HEK293 (cell line): ENCODE measurements at regions not wholly inside any gene's neighbourhood (a gene's known extent, or its start where the extent isn't known, plus 50 kb on each side); places are given as distances from the start of the nearest gene placed in this dataset.

Experiments
- CTCF ChIA-PET: fragments of 350-600 bp; formaldehyde crosslinking; extraction: SDS; loops from one replicate; lab custom pipeline; 2021; ENCODE audit warnings: antibody characterized with exemption; lab: Yijun Ruan, JAX
- POLR2A ChIA-PET: fragments of 300-600 bp; formaldehyde crosslinking; extraction: SDS; loops from one replicate; lab custom pipeline; 2020; ENCODE audit warnings: antibody characterized with exemption, inconsistent platforms; lab: Yijun Ruan, JAX
- H3K27ac ChIP-seq: fragments of 200-500 bp; sonication (Bioruptor generic); 2 replicates; pipeline ENCODE4 v1.5.1; 2014; ENCODE audit warnings: low read depth, low read length, control low read depth, inconsistent platforms; ENCODE audit errors: extremely low read depth
- H3K36me3 ChIP-seq, 2 experiments: fragments of 200-500 bp in 1 of 2; sonication (Bioruptor generic) in 1 of 2; 1 replicate in 1 of 2; 2 replicates in 1 of 2; pipeline ENCODE4 v1.5.1; 2014 to 2017; ENCODE audit warnings: inconsistent platforms in 2 of 2, low read length in 2 of 2; ENCODE audit not compliant: control insufficient read depth in 2 of 2, insufficient read depth in 1 of 2
- H3K4me1 ChIP-seq: fragments of 200-500 bp; sonication (Bioruptor generic); 2 replicates; pipeline ENCODE4 v1.5.1; 2014; ENCODE audit warnings: mild to moderate bottlenecking, low read length, inconsistent platforms; ENCODE audit not compliant: control insufficient read depth, insufficient read depth
- H3K4me3 ChIP-seq: 2 replicates; pipeline ENCODE4 v1.5.1; 2011; ENCODE audit warnings: low read depth, mild to moderate bottlenecking, control low read depth, low read length, moderate library complexity
- H3K9me3 ChIP-seq: fragments of 200-500 bp; sonication (Bioruptor generic); 2 replicates; pipeline ENCODE4 v1.5.1; 2014; ENCODE audit warnings: low read depth, low read length, inconsistent platforms; ENCODE audit not compliant: control insufficient read depth, insufficient read depth
- GLI4 ChIP-seq: fragments of 450-650 bp; formaldehyde crosslinking; IDR thresholded peaks from 2 replicates; pipeline ENCODE4 v1.5.1; 2016; ENCODE audit warnings: missing biosample characterization, missing genetic modification characterization
- GLIS1 ChIP-seq: fragments of 450-650 bp; formaldehyde crosslinking; IDR thresholded peaks from 2 replicates; pipeline ENCODE4 v1.5.1; 2016; ENCODE audit warnings: missing biosample characterization, missing genetic modification characterization
- HOXC10 ChIP-seq: sonication (generic); formaldehyde crosslinking; IDR thresholded peaks from 2 replicates; pipeline ENCODE4 v1.8.1; 2023; ENCODE audit warnings: mild to moderate bottlenecking, missing genetic modification reagents
- KLF1 ChIP-seq: fragments of 450-650 bp; formaldehyde crosslinking; IDR thresholded peaks from 2 replicates; pipeline ENCODE4 v1.5.1; 2016; ENCODE audit warnings: missing biosample characterization, missing genetic modification characterization
- KLF16 ChIP-seq: fragments of 450-650 bp; formaldehyde crosslinking; IDR thresholded peaks from 2 replicates; pipeline ENCODE4 v1.5.1; 2017; ENCODE audit warnings: missing biosample characterization, missing genetic modification characterization
- MEIS1 ChIP-seq: sonication (generic); formaldehyde crosslinking; IDR thresholded peaks from 2 replicates; pipeline ENCODE4 v1.8.1; 2022; ENCODE audit warnings: missing genetic modification reagents, mild to moderate bottlenecking, borderline replicate concordance
- ZFHX2 ChIP-seq: fragments of 450-650 bp; formaldehyde crosslinking; conservative IDR thresholded peaks from 2 replicates; pipeline ENCODE4 v1.5.1; 2016; ENCODE audit warnings: missing biosample characterization, missing genetic modification characterization
- ZNF114 ChIP-seq: fragments of 450-650 bp; formaldehyde crosslinking; IDR thresholded peaks from 2 replicates; pipeline ENCODE4 v1.5.0; 2017; ENCODE audit warnings: missing biosample characterization, missing genetic modification characterization
- ZNF169 ChIP-seq: fragments of 450-650 bp; formaldehyde crosslinking; IDR thresholded peaks from 2 replicates; pipeline ENCODE4 v1.5.1; 2016; ENCODE audit warnings: missing biosample characterization, missing genetic modification characterization
- ZNF292 ChIP-seq: fragments of 450-650 bp; formaldehyde crosslinking; IDR thresholded peaks from 2 replicates; pipeline ENCODE4 v1.5.1; 2016; ENCODE audit warnings: low read depth, missing biosample characterization, missing genetic modification characterization, borderline replicate concordance
- ZNF302 ChIP-seq: fragments of 450-650 bp; formaldehyde crosslinking; IDR thresholded peaks from 2 replicates; pipeline ENCODE4 v1.5.1; 2016; ENCODE audit warnings: missing biosample characterization, missing genetic modification characterization, low read depth
- ZNF521 ChIP-seq: fragments of 450-650 bp; formaldehyde crosslinking; IDR thresholded peaks from 2 replicates; pipeline ENCODE4 v1.5.1; 2017; ENCODE audit warnings: missing biosample characterization, mild to moderate bottlenecking, missing genetic modification characterization
- ZNF548 ChIP-seq: fragments of 450-650 bp; formaldehyde crosslinking; IDR thresholded peaks from 2 replicates; pipeline ENCODE4 v1.5.1; 2016; ENCODE audit warnings: missing biosample characterization, missing genetic modification characterization
- ZNF549 ChIP-seq: fragments of 450-650 bp; IDR thresholded peaks from 2 replicates; pipeline ENCODE4 v1.5.1; 2018; ENCODE audit warnings: missing biosample characterization, missing genetic modification characterization, mild to moderate bottlenecking, inconsistent platforms, moderate library complexity
- ZNF791 ChIP-seq: fragments of 450-650 bp; formaldehyde crosslinking; IDR thresholded peaks from 2 replicates; pipeline ENCODE4 v1.5.1; 2016; ENCODE audit warnings: missing biosample characterization, missing genetic modification characterization
- ZNF792 ChIP-seq: fragments of 450-650 bp; formaldehyde crosslinking; IDR thresholded peaks from 2 replicates; pipeline ENCODE4 v1.5.1; 2016; ENCODE audit warnings: missing biosample characterization, missing genetic modification characterization
- ZSCAN30 ChIP-seq: fragments of 450-650 bp; IDR thresholded peaks from 2 replicates; pipeline ENCODE4 v1.5.1; 2018; ENCODE audit warnings: missing biosample characterization, mild to moderate bottlenecking, missing genetic modification characterization, moderate library complexity
- TF ChIP-seq, protein P1 (sequence below): IDR thresholded peaks from 2 replicates; pipeline ENCODE4 v1.6.1; 2011; ENCODE audit warnings: mild to moderate bottlenecking, low read depth, low read length, borderline replicate concordance

DNA sequence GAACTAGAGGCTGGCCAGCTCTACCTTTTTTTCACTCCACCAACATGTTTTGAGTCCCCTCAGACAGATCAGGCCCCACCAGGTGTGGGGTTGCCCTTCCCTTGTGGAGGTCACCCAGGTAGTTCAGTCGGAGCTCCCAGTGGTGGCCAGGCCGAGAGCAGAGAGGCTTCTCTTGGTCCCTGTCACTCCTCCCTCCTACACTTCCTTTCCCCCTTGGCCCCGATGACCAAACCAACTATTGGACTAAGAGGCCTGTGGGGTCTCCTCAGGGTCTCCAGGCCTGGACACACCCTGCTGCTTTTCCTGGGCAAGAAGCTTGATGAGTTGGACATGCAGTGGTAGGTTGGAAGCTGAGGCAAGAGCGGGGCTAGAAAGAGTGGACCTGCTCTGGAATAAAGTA lies 174.8 kb downstream of the ZNF248 start (continued):
- no peak for TF ChIP-seq ZNF302 (tag by site-specific recombination)

DNA sequence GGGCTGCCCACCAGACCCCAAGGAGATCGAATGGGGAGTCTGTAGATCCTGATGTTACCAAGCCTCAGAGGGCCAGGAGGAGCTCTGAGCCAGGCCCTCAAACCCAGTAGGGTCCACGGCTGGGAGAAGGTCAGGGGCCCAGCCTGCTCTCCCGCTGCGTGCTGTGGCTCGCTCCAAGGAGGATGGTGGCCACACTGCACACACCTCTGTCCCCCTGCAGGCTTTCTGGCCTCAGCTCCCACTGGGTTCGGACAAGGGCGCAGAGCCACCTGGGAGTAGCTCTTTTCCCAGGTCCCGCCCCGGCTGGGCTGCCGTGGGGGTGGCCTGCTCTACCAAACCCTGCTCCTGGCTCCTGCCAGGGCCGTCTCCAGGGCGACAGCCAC lies 175.8 kb downstream of the ZNF248 start:
- H3K4me3 ChIP-seq, result no peak overlapping the region
- no peak overlapping the region for H3K27ac ChIP-seq
- CTCF ChIA-PET, result no interaction called here
- H3K9me3 ChIP-seq, result no peaks in the 10 kb centered on the region
- H3K4me1 ChIP-seq, result no peaks in the 10 kb centered on the region
- POLR2A ChIA-PET, result no interaction called here
- TF ChIP-seq ZNF169 (tag by site-specific recombination) (no peak), KLF1 (tag by site-specific recombination) (no peak)
- no peaks in the 10 kb centered on the region for H3K36me3 ChIP-seq

DNA sequence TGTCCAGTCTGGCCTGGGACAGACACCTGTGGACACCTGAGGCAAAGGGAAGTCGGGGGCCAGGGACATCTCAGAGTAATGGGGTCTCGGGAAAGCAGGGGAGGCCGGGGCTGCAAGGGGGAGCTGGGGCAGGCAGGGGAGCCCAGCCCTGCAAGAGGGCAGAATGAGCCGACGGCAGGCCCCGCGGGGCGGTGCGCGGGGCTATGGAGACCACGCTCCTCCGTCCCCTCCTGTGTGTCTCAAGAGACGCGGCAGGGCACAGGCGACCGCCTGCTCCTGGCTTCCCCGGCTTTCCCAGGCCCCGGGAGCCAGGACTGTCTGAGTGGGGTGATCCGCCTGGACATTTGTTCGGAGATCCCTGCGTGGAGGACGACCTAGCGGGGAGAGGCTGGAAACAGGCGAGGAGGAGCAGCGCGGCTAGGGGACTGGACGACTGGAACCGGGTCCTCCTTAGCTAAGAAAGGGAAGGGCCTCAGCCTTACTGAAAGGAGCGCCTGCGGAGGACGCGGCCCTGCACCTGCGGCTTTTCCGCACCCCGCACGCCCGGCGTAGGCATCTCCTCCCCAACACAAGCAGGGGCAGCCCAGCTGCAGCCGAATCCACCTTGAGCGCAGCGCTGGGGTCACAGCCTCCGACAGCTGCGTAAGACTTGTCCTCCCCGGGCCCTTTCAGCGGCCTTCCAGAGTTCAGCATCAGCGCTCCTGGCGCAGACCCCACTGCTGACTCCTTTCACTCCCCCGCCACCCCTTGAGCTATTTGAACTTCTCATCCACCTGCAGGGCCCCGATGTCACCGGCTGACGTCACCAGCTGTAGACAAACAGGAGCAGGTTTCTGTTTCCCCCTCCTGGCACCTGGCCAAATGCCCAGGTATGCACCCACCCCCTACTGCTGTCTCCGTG lies 176.4 kb downstream of the ZNF248 start:
- no peak for TF ChIP-seq ZNF548 (tag by site-specific recombination)
- TF ChIP-seq, protein P1, sequence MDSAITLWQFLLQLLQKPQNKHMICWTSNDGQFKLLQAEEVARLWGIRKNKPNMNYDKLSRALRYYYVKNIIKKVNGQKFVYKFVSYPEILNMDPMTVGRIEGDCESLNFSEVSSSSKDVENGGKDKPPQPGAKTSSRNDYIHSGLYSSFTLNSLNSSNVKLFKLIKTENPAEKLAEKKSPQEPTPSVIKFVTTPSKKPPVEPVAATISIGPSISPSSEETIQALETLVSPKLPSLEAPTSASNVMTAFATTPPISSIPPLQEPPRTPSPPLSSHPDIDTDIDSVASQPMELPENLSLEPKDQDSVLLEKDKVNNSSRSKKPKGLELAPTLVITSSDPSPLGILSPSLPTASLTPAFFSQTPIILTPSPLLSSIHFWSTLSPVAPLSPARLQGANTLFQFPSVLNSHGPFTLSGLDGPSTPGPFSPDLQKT, result no peak
- TF ChIP-seq ZNF791, result no peak
- TF ChIP-seq HOXC10, result no peak
- no peaks in the 10 kb centered on the region for H3K36me3 ChIP-seq
- H3K4me1 ChIP-seq, result no peaks in the 10 kb centered on the region
- POLR2A ChIA-PET, result no interaction called here
- H3K27ac ChIP-seq, result no peak overlapping the region
- H3K9me3 ChIP-seq, result no peaks in the 10 kb centered on the region
- no peak overlapping the region for H3K4me3 ChIP-seq
- CTCF ChIA-PET, result no interaction called here

DNA sequence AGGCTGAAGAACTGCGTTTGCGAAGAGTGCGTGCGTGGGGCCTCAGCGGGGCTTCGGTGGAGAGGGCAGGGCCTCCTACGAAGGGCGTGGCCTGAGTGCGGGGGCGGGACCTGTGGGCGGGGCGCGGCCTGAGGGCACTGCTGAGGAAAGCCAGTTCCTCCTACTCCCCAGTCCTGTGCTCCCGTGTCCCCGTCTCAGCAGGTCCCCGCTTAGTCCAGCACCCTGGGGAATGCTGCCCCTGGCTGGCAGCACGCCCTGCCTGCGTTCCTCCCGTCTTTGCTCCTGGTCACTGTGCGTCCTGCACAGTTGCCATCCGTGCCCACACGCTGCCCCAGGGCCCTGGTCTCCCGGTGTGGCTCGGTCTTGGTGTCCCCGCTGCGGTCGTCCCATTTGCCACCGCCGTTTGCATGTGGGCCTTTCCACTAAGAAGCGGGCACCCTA lies 177.1 kb downstream of the ZNF248 start:
- H3K4me3 ChIP-seq, result no peak overlapping the region
- H3K4me1 ChIP-seq, result no peaks in the 10 kb centered on the region
- no peaks in the 10 kb centered on the region for H3K36me3 ChIP-seq
- no peaks in the 10 kb centered on the region for H3K9me3 ChIP-seq
- H3K27ac ChIP-seq, result no peak overlapping the region
- CTCF ChIA-PET, result no interaction called here
- TF ChIP-seq MEIS1 (CRISPR knock-in tag) (no peak), ZNF549 (no peak), ZNF292 (no peak), ZNF169 (tag by site-specific recombination) (no peak), ZSCAN30 (no peak), ZNF792 (no peak), ZNF114 (no peak), KLF16 (tag by site-specific recombination) (no peak), ZNF521 (tag by site-specific recombination) (no peak)
- TF ChIP-seq, all 188 proteins: peak for 0
- POLR2A ChIA-PET, result no interaction called here

DNA sequence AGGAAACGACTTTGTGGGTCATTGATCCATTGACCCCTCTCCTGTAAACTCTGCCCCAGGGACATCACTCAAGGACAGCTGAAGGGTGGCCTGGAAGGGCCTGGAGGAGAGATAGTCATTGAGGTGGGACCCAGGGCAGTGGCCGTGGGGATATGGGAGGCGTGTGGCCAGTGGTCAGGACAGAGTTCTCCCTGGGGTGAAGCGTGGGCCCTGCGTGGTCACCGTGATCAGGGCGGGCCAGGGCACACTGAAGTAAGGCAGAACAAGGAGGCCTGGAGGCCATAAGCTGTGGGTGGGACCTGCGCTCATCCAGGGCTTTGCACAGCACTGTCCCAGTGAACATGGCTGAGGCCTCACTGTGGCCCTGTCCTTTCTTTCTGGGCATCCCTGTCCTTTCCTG lies 177.9 kb downstream of the ZNF248 start:
- POLR2A ChIA-PET, result no interaction called here
- H3K4me1 ChIP-seq, result no peaks in the 10 kb centered on the region
- no peak overlapping the region for H3K4me3 ChIP-seq
- H3K36me3 ChIP-seq, result no peaks in the 10 kb centered on the region
- CTCF ChIA-PET, result no interaction called here
- H3K9me3 ChIP-seq, result no peaks in the 10 kb centered on the region
- TF ChIP-seq ZNF792 (no peak), ZFHX2 (tag by site-specific recombination) (no peak), GLI4 (tag by site-specific recombination) (no peak), GLIS1 (tag by site-specific recombination) (no peak)
- no peak overlapping the region for H3K27ac ChIP-seq
